ENCODE measurements at regions not wholly inside any gene's neighbourhood (a gene's known extent, or its start where the extent isn't known, plus 50 kb on each side); places are given as distances from the start of the nearest gene placed in this dataset.

GRCh38 chr18:4813708-4814107 is 358.6 kb upstream of the DLGAP1 start:
- no peak for TF ChIP-seq REST (IDR thresholded peaks at IDR 0.05; ENCODE audit: borderline replicate concordance)
- TF ChIP-seq CTCF (IDR thresholded peaks at IDR 0.05; ENCODE audit: poor library complexity, severe bottlenecking): no peak
- no peak for TF ChIP-seq MXI1 (conservative IDR thresholded peaks at IDR 0.05; ENCODE audit: poor library complexity, severe bottlenecking)
- TF ChIP-seq EZH2 (IDR thresholded peaks at IDR 0.05; ENCODE audit: borderline replicate concordance, insufficient read depth, low read length, poor library complexity, severe bottlenecking): no peak
- no peak for TF ChIP-seq TAF1 (IDR thresholded peaks at IDR 0.05; ENCODE audit: low read depth)
- no peak for TF ChIP-seq POLR2AphosphoS5 (IDR thresholded peaks at IDR 0.05)
- TF ChIP-seq RAD21 (conservative IDR thresholded peaks at IDR 0.05): no peak
- no peak for TF ChIP-seq SMC3 (conservative IDR thresholded peaks at IDR 0.05; ENCODE audit: poor library complexity)
- no peak for TF ChIP-seq EP300 (conservative IDR thresholded peaks at IDR 0.05; ENCODE audit: poor library complexity, severe bottlenecking)

Measured in neural cell (in vitro differentiated cells).